GM19463 (cell line): ENCODE measurements at regions not wholly inside any gene's neighbourhood (a gene's known extent, or its start where the extent isn't known, plus 50 kb on each side); places are given as distances from the start of the nearest gene placed in this dataset.

Source experiments
- ATAC-seq: cut with Tn5 transposase; IDR thresholded peaks from one replicate; pipeline ENCODE4 v1.9.1; 2021; ENCODE audit warnings: mild to moderate bottlenecking, moderate library complexity; ENCODE audit not compliant: unreplicated experiment

DNA sequence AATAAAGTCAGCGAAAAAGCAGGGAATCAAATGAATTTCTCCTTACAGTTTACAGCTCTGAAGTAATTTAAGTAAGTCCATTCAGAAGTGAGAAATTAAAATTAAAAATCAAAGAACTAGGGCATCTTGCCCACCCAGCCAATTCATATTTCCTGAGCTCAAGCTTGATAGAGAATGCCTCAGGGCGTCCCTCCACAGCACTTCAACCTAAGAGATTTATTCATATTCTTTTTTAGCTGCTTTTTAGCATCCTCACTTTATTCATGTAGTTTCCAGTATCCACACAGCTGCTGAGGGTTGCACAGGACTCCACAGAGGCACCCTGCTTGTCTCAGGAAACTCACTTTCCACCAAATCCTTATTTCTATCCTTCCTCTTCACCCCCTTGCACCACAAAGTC is 900.3 kb downstream of the BCL11A start:
- ATAC-seq, result no peak

DNA sequence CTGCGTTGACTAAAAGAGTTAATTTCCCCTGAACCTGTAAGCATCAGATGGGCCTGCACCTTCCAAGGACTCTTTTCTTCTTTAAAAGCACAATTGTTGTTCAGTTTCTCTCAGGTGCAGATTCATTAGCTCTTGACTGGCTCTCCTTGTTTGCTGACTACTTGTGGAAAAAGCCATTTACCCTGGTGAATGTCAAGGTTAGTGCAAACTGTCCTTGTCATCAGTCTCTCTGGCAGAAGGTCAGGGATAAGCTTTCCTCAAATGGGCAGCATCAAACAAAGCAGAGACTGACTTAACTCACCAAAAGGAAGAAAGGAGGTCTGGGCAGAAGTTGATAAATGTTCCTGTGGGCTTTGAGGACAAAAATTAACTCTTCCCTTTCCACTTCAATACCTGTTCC is 922.7 kb downstream of the BCL11A start:
- ATAC-seq, result no peak

DNA sequence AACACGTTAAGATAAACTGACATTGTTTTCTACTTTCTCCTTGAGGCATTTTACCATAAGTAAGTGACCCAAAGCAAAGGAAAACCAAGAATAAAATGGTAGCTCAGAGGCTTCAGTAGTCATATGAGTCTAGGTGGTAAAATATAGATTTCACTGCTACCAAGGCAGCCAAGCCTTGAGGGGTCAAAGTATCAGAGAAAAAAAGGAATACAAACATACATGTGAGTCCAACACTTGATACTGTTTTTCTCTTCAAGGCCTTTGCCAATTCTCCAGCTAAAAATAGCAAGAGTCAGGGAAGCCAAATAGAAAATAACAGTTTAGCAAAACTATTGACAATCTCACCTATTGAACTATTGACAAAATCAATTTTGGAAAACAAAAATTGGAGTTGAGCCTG is 925.9 kb downstream of the BCL11A start:
- no peak for ATAC-seq

DNA sequence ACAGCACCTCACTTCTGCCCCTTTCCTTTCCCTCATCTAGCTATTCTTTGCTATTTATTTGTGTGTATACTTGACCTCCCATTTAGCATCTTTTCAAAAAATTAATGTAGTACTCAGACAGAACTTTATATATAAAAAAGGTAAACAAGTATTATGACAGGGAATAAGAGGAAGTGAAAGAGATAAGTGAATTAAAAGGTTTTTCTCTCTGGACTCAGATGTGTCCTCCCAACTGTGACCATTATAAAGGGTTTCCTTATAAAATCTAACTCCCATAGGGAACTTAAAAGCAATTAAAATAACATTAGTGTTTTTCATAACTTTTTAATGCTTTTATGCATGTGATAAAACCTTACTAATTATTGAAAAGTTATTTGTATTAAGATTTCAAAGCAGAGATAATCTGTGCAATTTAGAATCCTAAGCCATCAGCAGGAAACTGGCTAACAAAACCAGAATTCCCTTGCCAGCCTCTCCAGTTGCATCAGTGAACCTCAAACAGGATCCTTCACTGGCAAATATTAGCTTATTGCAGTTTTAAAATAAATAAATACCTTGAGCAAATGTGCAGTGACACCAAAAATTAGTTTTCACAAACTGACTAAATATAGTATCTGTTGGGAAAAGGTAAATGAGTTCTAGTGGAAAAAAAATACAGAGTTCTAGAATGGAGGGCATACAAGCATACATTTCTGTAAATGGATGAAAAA is 930.7 kb downstream of the BCL11A start:
- ATAC-seq, result no peak

DNA sequence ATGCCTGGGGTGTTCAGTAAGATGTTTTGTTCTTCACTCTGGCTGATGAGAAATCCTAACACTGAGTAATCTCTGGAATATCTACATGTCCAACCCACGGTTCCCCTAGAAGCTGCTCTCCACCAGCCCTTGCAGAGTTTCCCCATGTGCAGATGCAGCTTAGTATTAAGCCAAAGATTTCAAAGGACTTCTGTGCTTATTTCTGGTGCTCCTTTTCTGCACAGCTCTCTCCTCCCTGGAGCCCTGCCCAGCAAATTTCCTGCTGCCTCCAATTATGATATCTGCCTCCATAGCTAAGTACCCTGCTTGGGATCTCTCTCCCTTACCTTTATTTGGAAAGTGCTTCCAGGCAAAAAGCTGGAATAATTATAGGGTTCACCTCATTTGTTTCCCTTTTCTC is 949.3 kb downstream of the BCL11A start:
- no peak for ATAC-seq

DNA sequence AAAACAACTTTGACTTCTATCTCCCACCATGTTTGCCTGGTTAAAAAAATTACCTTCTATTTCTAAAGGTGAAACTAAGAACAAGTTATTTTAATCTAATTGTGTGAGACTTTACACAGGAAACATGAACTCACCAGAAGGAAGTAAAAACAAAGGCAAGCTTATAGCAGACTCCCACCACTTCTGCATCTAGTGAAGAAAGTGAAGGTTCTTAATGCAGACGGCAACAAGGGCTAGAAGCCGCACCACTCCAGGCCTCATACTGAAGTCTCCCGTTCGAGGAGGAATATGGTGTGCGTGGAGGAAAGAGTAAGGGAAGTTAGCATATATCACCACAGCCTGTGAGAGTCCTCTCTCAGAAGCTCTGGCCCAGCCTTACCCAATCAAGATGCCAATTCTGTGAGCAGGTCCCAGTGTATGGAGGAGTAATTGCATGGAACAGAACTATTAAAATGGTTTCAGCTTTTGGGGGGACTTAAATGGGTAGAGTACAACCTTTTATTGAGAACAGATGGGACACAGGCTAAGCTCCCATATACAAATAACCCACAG is 958.7 kb downstream of the BCL11A start:
- no peak for ATAC-seq

DNA sequence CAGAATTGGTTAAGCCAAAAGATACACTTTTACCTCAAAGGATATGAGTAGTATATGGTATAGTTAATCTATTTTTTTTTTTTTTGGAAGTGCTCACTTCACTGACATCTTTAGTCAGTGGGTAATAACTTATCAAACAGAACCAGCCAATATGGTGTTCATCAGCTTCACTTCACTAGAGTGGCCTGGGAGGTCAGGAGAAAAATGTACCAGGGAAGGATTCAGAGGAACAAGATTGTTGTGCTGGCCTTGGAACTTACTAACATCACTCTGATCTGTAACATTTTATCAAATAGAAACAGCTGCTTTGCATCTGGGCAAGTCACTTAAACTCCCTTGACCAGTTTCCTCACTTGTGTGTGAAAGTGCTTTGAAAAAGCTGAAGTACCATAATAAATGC is 962.7 kb downstream of the BCL11A start:
- ATAC-seq, result no peak

DNA sequence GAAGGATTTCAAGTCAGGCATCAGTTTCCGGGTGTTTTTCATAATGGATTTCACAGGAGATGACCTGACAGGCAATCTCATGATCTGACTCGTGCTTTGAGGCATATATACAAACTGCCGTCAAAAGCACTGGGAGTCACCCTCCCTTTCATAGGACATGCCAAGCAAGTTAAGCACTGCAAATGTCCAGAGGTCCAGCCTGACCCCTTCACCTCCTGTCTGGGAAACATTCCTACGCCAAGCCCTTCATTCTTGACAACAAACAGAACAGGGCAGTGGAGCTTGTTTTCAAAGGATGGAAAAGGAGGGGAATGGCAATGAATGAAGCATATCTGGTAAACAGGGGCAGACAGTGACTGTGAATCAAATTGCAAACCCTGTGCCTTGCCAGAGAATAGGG is 963.6 kb downstream of the BCL11A start:
- no peak for ATAC-seq

DNA sequence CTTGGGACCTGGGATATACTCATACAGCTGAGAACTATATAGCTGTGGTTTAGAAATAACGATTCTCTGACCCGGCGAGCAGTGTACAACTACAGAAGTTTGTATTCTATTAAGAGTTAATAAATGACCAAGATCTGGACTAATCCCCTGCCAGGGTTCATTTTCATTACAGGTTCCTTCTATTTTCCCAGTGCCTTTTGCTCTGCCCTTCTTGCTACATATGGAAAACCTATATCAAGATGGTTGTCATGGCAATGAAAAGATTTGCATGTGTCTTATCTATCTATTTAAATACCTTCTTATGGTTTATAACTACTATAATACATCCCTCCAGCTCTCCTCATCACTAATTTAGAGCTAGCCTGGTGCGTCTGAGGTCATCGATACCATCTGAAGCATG is 965.2 kb downstream of the BCL11A start:
- no peak for ATAC-seq

DNA sequence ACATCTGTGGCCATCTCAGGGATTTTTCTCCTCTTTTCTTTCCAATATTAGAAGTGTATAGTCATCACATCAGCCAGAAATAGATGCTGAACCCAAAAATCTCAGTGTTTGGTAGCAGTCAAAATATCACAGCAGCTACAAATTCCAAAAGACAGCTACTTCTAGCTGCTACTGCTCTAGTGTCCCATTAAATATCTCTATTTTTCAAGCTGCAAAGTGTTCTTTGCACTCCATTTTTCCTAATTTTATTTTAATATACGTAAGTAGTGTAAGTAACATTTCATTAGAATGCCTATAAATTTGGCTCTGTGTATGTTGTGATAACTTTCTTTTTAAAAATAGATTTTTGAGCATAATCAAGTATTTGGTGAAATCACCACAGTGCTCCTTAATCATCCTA is 967.3 kb downstream of the BCL11A start:
- ATAC-seq, result no peak

DNA sequence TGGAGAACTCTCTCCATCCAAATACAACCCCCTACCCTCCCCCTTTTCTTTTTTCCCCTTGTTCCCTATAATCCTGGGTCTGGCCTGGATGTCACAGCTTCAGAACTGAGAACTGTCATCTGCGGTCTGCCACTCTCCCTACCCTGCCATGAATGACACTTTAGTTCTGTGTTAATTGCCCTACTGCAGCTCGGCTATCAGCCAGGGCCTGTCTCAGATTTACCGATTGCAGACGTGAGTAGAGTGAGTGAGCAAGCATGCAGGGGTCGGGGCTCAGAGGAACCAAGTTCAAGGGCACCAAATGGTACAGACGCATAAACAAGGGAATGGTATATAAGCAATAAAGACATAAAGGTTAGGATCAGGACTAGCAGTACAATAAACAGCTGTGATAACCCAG is 967.8 kb downstream of the BCL11A start:
- ATAC-seq, result no peak

DNA sequence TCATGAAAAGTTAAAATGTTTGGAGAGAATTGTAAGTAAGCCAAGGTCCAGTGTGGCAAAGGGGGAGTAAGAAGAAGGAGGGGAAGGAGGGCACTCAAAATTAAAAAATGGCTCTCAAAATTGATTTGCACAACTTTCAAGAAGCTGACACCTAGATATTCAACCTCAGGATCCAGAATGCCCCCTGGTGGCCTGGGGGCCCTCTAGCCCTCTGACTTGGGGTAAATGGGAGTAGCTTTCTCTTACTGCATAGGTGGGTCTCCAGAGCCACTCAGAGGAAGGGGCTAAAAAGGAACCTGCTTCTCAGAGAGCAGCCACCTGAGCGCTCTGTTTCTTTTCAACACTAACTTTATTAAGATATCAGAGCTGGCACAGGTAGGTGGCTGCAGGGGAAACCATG is 968.5 kb downstream of the BCL11A start:
- no peak for ATAC-seq

DNA sequence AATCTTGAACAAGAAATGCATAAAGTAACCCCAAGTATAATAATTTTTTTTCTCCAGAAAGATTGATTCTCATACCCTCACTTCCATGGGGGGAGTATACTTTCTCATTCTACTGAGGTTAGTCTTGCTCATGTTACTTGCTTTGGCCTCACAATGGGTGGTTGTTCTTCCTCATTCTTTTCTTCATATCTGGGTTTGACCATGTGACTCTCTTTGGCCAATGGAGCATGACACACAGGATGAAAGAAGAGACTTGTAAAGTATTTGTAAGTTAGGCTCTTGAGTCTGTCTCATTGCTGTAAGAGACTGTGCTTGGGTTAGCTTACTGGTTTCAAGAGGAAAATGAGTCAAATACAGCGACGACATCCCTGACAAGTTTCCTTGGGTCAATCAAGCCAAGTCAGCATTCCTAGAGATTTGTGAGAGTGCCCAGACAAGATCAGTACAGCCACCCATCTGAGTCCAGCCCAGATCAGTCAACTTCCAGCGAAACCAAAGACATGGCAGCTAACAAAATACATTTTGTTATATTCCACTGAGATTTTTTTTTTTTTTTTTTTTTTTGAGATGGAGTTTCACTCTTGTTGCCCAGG is 970.2 kb downstream of the BCL11A start:
- no peak for ATAC-seq

DNA sequence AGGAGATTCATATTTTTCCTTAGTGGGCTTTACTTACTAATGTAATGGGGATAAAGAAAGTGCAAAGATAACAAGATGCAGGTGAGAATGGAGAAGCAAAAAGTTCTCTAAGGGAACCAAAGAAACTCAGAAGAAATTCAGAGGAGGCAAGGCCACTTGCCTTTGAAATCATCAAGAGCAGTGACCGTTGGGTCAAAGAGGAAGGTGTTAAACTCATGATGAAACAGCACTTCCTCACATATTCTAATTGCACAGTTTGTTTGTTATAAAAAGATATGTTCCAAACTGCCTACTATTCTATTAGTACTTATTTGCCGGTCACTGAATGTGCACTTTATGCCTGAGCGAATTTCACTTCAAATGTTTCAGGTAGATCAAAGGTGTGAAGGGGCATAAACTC is 975.1 kb downstream of the BCL11A start:
- ATAC-seq, result no peak

DNA sequence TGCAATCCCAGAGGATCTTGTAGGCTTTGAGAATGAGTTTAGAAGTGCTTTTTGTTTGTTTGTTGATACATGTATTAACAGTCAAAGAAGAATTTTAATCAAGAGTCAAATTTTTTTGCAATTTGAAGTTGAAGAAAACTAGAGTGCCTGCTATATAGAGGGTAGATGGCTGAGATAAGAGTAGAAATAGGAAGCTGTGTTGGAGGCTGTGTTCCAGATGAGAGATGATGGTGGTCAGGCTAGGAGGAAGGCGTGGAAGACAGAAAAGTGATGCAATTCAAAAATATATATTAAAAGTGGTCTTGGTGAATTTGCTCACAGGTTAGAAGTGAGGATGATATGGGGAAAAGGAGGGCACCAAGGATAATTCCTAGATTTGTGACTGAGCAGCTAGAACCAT is 978.3 kb downstream of the BCL11A start:
- ATAC-seq, result no peak

DNA sequence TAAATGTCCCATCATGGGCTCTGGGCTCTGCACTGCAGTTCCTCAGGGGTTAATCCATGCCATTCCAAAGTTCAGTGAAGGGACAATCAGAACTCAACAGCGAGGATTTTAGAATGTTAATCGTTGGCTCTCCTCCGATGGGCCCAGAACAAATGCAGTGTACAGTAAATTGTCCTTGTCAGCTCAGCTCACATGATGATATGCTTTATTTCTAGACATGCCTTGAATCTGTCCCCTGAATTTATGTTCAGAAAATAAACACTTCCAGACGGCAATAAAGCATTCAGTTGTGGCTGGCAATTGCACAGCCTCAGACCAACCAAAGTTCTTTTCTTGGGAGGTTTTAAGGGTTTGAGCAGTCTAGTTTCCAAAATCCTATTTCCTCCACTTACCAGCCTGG is 981.2 kb downstream of the BCL11A start:
- no peak for ATAC-seq

DNA sequence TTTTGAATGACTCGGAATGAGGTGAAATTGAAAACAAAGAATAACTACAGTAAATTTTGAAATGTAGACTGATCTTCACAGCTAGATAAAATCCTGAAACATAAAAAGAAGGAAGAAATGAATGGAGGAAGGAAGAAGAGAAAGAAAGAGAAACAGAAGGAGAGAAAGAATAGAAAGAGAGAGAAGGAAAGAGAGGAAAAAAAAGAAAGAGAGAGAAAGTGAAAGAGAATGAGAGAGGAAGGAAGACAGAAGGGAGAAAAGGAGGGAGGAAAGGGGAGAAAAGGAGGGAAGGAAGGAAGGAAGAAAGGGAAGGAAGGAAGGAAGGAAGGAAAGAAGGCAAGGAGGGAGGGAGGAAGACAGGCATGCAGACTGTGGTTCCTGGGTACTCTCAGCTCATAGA is 982.6 kb downstream of the BCL11A start:
- no peak for ATAC-seq

DNA sequence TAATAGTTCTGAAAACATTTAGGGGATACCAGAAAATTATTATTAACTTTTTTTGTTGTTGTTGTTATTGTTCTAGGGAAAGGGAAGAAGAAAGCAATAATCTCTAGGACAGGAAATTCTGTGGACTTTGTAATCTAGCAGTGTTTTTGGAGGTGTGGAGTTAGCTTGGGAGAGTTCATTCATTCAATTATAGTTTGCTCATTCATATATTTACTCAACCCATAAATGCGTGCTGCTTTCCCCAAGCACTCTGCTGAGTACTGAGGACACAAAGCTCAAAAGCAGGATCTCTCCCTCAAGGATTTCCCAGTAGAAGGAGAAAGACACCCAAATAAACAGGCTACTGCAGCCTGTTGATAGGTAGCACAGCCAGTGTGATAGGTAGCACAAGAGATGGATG is 984.3 kb downstream of the BCL11A start:
- ATAC-seq, result no peak

DNA sequence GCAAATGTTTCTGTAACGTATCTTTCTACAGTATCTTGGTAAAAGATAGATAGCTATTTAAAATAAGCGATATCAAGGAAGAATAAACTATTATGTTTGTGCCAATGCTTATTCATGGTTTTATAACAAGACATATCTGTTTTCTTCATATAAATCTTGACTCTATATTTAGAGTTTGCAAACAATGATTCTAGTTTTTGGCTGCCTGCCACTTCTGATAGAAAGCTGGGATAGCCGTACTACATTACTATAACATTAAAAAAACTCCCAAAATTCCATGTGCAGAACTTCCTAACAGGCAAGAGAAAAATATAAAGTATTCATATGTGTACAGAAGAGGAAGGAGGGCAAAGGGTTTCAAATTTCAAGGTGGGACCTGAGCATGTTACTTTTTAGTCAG is 985.0 kb downstream of the BCL11A start:
- no peak for ATAC-seq

DNA sequence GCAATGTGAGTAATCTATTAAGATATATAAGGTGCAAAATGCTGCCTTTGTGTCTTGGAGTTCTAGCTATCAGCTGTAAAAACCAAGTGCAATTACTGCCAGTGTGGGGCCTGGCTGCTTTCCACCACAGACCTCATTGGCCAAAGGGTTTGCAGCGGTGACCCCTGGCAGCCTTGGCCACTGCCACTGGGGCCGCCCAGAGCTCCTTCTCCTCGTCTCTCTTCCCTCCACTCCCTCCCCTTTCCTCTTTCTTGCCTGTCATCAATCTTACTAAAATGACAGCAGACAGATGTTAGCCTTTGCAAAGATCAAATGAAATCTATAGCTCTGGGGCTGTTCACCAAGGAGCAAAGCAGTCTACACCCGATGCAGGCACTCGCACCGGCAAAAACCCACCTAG is 986.3 kb downstream of the BCL11A start:
- ATAC-seq, result no peak

DNA sequence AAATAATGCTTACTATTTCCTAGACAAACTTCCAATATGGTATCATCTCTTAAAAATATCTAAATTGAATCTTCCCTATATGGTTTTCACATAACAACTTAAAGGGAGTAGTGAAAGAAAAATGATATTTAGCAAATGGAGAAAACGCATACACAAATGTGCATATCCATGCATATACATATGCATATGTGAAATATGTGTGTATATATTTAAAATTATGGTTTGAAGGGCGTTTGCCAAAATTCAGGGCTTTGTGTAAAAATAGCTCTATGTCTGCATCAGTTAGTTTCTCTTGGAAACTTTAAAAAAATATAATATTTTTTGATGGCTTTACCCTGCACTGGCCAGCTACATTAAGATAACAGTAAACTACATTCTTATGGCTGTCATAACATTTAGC is 986.7 kb downstream of the BCL11A start:
- ATAC-seq, result no peak

DNA sequence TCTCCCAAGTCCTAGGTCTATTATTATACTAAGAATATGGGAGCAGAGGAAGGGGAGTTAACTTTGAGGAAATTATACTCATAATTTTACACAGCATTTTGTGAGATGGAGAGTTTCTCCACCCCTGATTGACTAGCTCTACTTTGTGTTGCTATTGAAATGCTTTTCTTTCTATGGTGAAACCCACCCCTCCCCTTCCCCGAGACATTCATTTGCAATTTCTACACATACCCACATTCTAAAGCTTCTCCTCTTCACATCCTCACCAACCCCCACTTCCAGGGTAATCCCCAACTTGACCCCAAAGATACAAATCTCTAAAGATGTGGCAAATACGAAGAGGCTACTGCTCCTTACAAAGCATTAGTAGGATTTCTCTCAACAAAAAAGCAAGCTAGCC is 992.2 kb downstream of the BCL11A start:
- ATAC-seq, result no peak

DNA sequence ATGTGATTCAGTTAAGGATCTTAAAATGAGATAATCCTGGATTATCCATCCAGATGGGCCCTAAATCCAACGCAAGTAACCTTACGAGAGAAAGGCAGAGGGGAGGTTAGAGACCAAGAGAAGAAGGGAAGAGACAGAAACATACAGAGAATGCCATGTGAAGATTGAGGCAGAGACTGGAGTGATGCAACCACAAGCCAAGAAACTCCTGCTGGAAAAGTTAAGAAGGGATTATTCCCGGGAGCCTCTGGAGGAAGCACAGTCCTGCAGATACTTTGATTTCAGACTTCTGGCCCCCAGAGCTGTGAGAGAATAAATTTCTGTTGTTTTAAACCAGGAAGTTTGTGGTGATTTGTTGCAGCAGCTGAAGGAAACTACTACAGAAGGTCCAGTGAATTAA is 992.7 kb downstream of the BCL11A start:
- no peak for ATAC-seq
